Neural cell (in vitro differentiated cells): ENCODE measurements at regions not wholly inside any gene's neighbourhood (a gene's known extent, or its start where the extent isn't known, plus 50 kb on each side); places are given as distances from the start of the nearest gene placed in this dataset.

Experiments
- H2AFZ ChIP-seq: fragments of 200-600, 300-800 bp; sonication (generic), shearing (Covaris generic); 2 replicates; pipeline ENCODE4 v1.6.0; 2014; ENCODE audit warnings: low read depth, mild to moderate bottlenecking, antibody characterized with exemption, low read length, moderate library complexity
- H3F3A ChIP-seq: fragments of 200-600 bp; shearing (Covaris generic); 2 replicates; pipeline ENCODE4 v1.6.1; 2016; ENCODE audit warnings: mild to moderate bottlenecking, moderate library complexity, mixed read lengths, antibody characterized with exemption, low read length; ENCODE audit not compliant: insufficient read depth, poor library complexity, severe bottlenecking
- H3K27ac ChIP-seq: fragments of 200-600, 300-800 bp; sonication (generic), shearing (Covaris generic); 2 replicates; pipeline ENCODE4 v1.5.1; 2014; ENCODE audit warnings: mild to moderate bottlenecking, low read length, moderate library complexity
- H3K27me3 ChIP-seq: fragments of 300-800, 200-600 bp; sonication (generic), shearing (Covaris generic); 2 replicates; pipeline ENCODE4 v1.6.0; 2014; ENCODE audit warnings: mild to moderate bottlenecking, low read depth, low read length, moderate library complexity; ENCODE audit not compliant: insufficient read depth
- H3K36me3 ChIP-seq: fragments of 300-800, 200-600 bp; sonication (generic), shearing (Covaris generic); 2 replicates; pipeline ENCODE4 v1.5.1; 2014; ENCODE audit warnings: mild to moderate bottlenecking, antibody characterized with exemption, low read length, moderate library complexity; ENCODE audit not compliant: insufficient read depth
- H3K4me2 ChIP-seq: fragments of 300-800, 200-600 bp; sonication (generic), shearing (Covaris generic); 2 replicates; pipeline ENCODE4 v1.6.0; 2014; ENCODE audit warnings: mild to moderate bottlenecking, low read length
- H3K4me3 ChIP-seq: fragments of 300-800, 200-600 bp; sonication (generic), shearing (Covaris generic); 2 replicates; pipeline ENCODE4 v1.5.1; 2014; ENCODE audit warnings: mild to moderate bottlenecking, low read length, moderate library complexity
- H3K79me2 ChIP-seq: fragments of 200-600 bp; shearing (Covaris generic); replicated peaks from 2 replicates; pipeline ENCODE4 v1.6.0; 2014; ENCODE audit warnings: mild to moderate bottlenecking, low read length, moderate library complexity; ENCODE audit not compliant: insufficient read depth
- H3K9ac ChIP-seq: fragments of 300-800, 200-600 bp; sonication (generic), shearing (Covaris generic); 2 replicates; pipeline ENCODE4 v1.6.1; 2016; ENCODE audit warnings: mild to moderate bottlenecking, low read length, mixed read lengths
- H3K9me2 ChIP-seq: fragments of 200-600 bp; shearing (Covaris generic); 2 replicates; pipeline ENCODE4 v1.6.1; 2016; ENCODE audit warnings: mild to moderate bottlenecking, low read length, mixed read lengths; ENCODE audit not compliant: insufficient read depth
- H3K9me3 ChIP-seq: fragments of 200-600, 300-800 bp; sonication (generic), shearing (Covaris generic); 2 replicates; pipeline ENCODE4 v1.6.1; 2016; ENCODE audit warnings: mild to moderate bottlenecking, mixed run types, low read length, moderate library complexity, mixed read lengths
- H4K20me1 ChIP-seq: fragments of 200-600 bp; shearing (Covaris generic); 2 replicates; pipeline ENCODE4 v1.6.1; 2016; ENCODE audit warnings: mild to moderate bottlenecking, mixed run types; ENCODE audit not compliant: insufficient read depth
- CTCF ChIP-seq: fragments of 450-650 bp; IDR thresholded peaks from 2 replicates; pipeline ENCODE4 v1.5.1; 2014; ENCODE audit warnings: antibody characterized with exemption, mild to moderate bottlenecking, moderate library complexity; ENCODE audit not compliant: poor library complexity, severe bottlenecking
- EP300 ChIP-seq: fragments of 450-650 bp; conservative IDR thresholded peaks from 2 replicates; pipeline ENCODE4 v1.6.1; 2014; ENCODE audit warnings: antibody characterized with exemption, mild to moderate bottlenecking, moderate library complexity; ENCODE audit not compliant: poor library complexity, severe bottlenecking
- EZH2 ChIP-seq: fragments of 200-600, 300-800 bp; shearing (Covaris generic), sonication (generic); IDR thresholded peaks from 2 replicates; pipeline ENCODE4 v1.6.1; 2014; ENCODE audit warnings: antibody characterized with exemption, low read length, borderline replicate concordance, mild to moderate bottlenecking; ENCODE audit not compliant: insufficient read depth, poor library complexity, severe bottlenecking
- MXI1 ChIP-seq: fragments of 450-650 bp; conservative IDR thresholded peaks from 2 replicates; pipeline ENCODE4 v1.6.1; 2014; ENCODE audit warnings: antibody characterized with exemption, mild to moderate bottlenecking; ENCODE audit not compliant: poor library complexity, severe bottlenecking
- POLR2AphosphoS5 ChIP-seq: IDR thresholded peaks from 2 replicates; pipeline ENCODE4 v1.6.1; 2012
- RAD21 ChIP-seq: fragments of 450-650 bp; conservative IDR thresholded peaks from 2 replicates; pipeline ENCODE4 v1.6.1; 2014; ENCODE audit warnings: antibody characterized with exemption, mild to moderate bottlenecking, moderate library complexity
- REST ChIP-seq: IDR thresholded peaks from 2 replicates; pipeline ENCODE4 v1.6.1; 2012; ENCODE audit warnings: borderline replicate concordance
- SMC3 ChIP-seq: fragments of 450-650 bp; conservative IDR thresholded peaks from 2 replicates; pipeline ENCODE4 v1.6.1; 2014; ENCODE audit warnings: antibody characterized with exemption, mild to moderate bottlenecking, moderate library complexity; ENCODE audit not compliant: poor library complexity
- TAF1 ChIP-seq: IDR thresholded peaks from 2 replicates; pipeline ENCODE4 v1.6.1; 2012; ENCODE audit warnings: low read depth

- H3K9ac ChIP-seq = no peak overlapping the region
- H4K20me1 ChIP-seq = no peaks in the 10 kb centered on the region
- no peaks in the 10 kb centered on the region for H3K27me3 ChIP-seq
- no peak overlapping the region for H3K4me3 ChIP-seq
- H3K79me2 ChIP-seq = no peaks in the 10 kb centered on the region
- TF ChIP-seq CTCF (no peak), REST (no peak), EP300 (no peak), MXI1 (no peak), SMC3 (no peak), POLR2AphosphoS5 (no peak)
- H2AFZ ChIP-seq = no peak overlapping the region
- no peak overlapping the region for H3K27ac ChIP-seq
- no peaks in the 10 kb centered on the region for H3F3A ChIP-seq
- H3K36me3 ChIP-seq = no peaks in the 10 kb centered on the region
- no peaks in the 10 kb centered on the region for H3K9me2 ChIP-seq
- no peak overlapping the region for H3K4me2 ChIP-seq
- no peaks in the 10 kb centered on the region for H3K9me3 ChIP-seq
Observed at GRCh38 chr4:160318567-160319220, 1215.8 kb downstream of the RAPGEF2 start.

GRCh38 chr4:160319221-160319867 is 1216.5 kb downstream of the RAPGEF2 start:
- H3K36me3 ChIP-seq = no peaks in the 10 kb centered on the region
- no peaks in the 10 kb centered on the region for H3K9me2 ChIP-seq
- TF ChIP-seq CTCF (no peak), TAF1 (no peak), EZH2 (no peak), SMC3 (no peak), POLR2AphosphoS5 (no peak), REST (no peak), EP300 (no peak), MXI1 (no peak), RAD21 (no peak)
- H3K27ac ChIP-seq = no peak overlapping the region
- no peak overlapping the region for H3K4me3 ChIP-seq
- H2AFZ ChIP-seq = no peak overlapping the region
- no peaks in the 10 kb centered on the region for H4K20me1 ChIP-seq
- no peak overlapping the region for H3K4me2 ChIP-seq
- no peaks in the 10 kb centered on the region for H3K9me3 ChIP-seq
- H3F3A ChIP-seq = no peaks in the 10 kb centered on the region
- no peaks in the 10 kb centered on the region for H3K27me3 ChIP-seq
- H3K9ac ChIP-seq = no peak overlapping the region
- H3K79me2 ChIP-seq = no peaks in the 10 kb centered on the region
